ENCODE measurements at regions not wholly inside any gene's neighbourhood (a gene's known extent, or its start where the extent isn't known, plus 50 kb on each side); places are given as distances from the start of the nearest gene placed in this dataset.

DNA sequence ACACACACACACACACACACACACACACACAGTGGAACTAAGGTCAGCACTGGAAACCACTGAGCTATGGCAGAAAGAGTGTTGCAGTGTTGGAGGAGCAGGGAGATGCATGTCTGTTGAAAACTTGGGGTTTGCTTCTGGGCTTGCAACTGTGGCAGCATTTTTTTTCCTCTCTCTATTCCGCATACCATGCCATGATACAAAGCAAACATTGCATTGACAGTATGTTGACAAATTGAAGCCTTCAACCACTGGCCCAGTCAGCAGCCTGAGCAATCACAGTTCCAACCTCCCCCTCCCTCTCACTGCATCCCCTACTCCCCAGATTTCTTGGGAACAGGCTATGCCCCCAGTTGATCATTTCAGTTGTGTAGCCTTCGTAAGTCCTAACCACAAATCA is 478.1 kb upstream of the WWC1 start:
- TF ChIP-seq, protein P1, sequence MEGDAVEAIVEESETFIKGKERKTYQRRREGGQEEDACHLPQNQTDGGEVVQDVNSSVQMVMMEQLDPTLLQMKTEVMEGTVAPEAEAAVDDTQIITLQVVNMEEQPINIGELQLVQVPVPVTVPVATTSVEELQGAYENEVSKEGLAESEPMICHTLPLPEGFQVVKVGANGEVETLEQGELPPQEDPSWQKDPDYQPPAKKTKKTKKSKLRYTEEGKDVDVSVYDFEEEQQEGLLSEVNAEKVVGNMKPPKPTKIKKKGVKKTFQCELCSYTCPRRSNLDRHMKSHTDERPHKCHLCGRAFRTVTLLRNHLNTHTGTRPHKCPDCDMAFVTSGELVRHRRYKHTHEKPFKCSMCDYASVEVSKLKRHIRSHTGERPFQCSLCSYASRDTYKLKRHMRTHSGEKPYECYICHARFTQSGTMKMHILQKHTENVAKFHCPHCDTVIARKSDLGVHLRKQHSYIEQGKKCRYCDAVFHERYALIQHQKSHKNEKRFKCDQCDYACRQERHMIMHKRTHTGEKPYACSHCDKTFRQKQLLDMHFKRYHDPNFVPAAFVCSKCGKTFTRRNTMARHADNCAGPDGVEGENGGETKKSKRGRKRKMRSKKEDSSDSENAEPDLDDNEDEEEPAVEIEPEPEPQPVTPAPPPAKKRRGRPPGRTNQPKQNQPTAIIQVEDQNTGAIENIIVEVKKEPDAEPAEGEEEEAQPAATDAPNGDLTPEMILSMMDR (conservative IDR thresholded peaks at IDR 0.05; ENCODE audit: low read length), result no peak
- no peak for TF ChIP-seq EZH2phosphoT487 (IDR thresholded peaks at IDR 0.05; ENCODE audit: borderline replicate concordance, low read depth, low read length)
